Calu3 (cell line): ENCODE measurements at regions not wholly inside any gene's neighbourhood (a gene's known extent, or its start where the extent isn't known, plus 50 kb on each side); places are given as distances from the start of the nearest gene placed in this dataset.
"Not testable (repeated sequence)": the region's sequence is repeated elsewhere in the genome, so short reads cannot be mapped to it uniquely, and the experiment has no call there.

Source experiments
- BruUV-seq: library from RNA; stranded (reverse); fragments of 400-500 nt; replicated peaks from 2 replicates; lab custom pipeline; 2021; lab: Mats Ljungman, UMichigan
- CTCF ChIA-PET: fragments of 300-600 bp; sonication (Branson Sonifier 250); formaldehyde crosslinking; loops from one replicate; lab custom pipeline; 2022; ENCODE audit warnings: antibody characterized with exemption; lab: Charles Lee
- DNase-seq: peaks from one replicate; pipeline ENCODE4 v3.0.0; 2022
- H3K27ac Mint-ChIP-seq: one replicate; pipeline ENCODE4 v1.8.0; 2022; ENCODE audit warnings: mixed read lengths; ENCODE audit not compliant: unreplicated experiment
- H3K27me3 Mint-ChIP-seq: one replicate; pipeline ENCODE4 v1.8.0; 2022; ENCODE audit warnings: mixed read lengths; ENCODE audit not compliant: unreplicated experiment
- H3K36me3 Mint-ChIP-seq: one replicate; pipeline ENCODE4 v1.8.0; 2022; ENCODE audit warnings: mild to moderate bottlenecking, moderate library complexity, mixed read lengths; ENCODE audit not compliant: insufficient read depth, unreplicated experiment
- H3K4me1 Mint-ChIP-seq: one replicate; pipeline ENCODE4 v1.8.0; 2022; ENCODE audit warnings: mild to moderate bottlenecking, low read depth, mixed read lengths; ENCODE audit not compliant: unreplicated experiment
- H3K4me3 Mint-ChIP-seq: one replicate; pipeline ENCODE4 v1.8.0; 2022; ENCODE audit warnings: mild to moderate bottlenecking, low read depth, moderate library complexity, mixed read lengths; ENCODE audit not compliant: unreplicated experiment
- H3K9me3 Mint-ChIP-seq: one replicate; pipeline ENCODE4 v1.8.0; 2022; ENCODE audit warnings: low read depth, mixed read lengths; ENCODE audit not compliant: unreplicated experiment
- intact Hi-C: fragments of 100-400 bp; cut with micrococcal nuclease; formaldehyde crosslinking; loops from one replicate; pipeline ENCODE4 v1.10.0; 2022; ENCODE audit not compliant: unreplicated experiment

GRCh38 chr9:66278809-66279208 lies 541.9 kb downstream of the FOXD4L4 start:
- DNase-seq, H3K27me3 Mint-ChIP-seq, H3K36me3 Mint-ChIP-seq, intact Hi-C loops, H3K27ac Mint-ChIP-seq, H3K4me1 Mint-ChIP-seq, H3K4me3 Mint-ChIP-seq, H3K9me3 Mint-ChIP-seq, CTCF ChIA-PET, BruUV-seq: not testable (repeated sequence)
